ENCODE measurements at regions not wholly inside any gene's neighbourhood (a gene's known extent, or its start where the extent isn't known, plus 50 kb on each side); places are given as distances from the start of the nearest gene placed in this dataset.

DNA sequence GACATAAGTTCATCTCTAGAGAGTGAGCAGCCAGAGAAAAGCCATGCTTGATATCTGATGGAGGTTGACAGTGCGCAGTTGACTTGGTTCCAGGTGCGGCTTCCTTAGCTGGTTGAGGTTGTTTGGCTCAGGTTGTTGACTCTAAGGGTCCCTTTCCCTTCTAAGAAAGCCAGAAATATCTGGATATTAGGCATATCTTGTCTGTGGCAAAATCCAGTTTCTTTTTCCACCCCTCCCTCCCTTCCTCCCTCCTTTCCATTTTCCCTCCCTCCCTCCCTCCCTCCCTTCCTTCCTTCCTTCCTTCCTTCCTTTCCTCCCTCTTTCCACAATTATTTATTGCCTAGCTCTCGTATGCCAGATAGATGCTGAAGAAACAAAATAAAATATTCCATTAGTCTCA lies 82.6 kb upstream of the TNP1 start:
- H3K36me3 ChIP-seq (replicated peaks): no peaks in the 10 kb centered on the region
- no peak for DNase-seq
- no peak overlapping the region for H3K4me3 ChIP-seq (ENCODE audit: low read depth, low read length)
- H3K27me3 ChIP-seq (replicated peaks): no peaks in the 10 kb centered on the region
- no peak overlapping the region for H3K27ac ChIP-seq
- TF ChIP-seq, protein P1, sequence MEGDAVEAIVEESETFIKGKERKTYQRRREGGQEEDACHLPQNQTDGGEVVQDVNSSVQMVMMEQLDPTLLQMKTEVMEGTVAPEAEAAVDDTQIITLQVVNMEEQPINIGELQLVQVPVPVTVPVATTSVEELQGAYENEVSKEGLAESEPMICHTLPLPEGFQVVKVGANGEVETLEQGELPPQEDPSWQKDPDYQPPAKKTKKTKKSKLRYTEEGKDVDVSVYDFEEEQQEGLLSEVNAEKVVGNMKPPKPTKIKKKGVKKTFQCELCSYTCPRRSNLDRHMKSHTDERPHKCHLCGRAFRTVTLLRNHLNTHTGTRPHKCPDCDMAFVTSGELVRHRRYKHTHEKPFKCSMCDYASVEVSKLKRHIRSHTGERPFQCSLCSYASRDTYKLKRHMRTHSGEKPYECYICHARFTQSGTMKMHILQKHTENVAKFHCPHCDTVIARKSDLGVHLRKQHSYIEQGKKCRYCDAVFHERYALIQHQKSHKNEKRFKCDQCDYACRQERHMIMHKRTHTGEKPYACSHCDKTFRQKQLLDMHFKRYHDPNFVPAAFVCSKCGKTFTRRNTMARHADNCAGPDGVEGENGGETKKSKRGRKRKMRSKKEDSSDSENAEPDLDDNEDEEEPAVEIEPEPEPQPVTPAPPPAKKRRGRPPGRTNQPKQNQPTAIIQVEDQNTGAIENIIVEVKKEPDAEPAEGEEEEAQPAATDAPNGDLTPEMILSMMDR (IDR thresholded peaks at IDR 0.05; ENCODE audit: low read depth, low read length, missing control alignments): no peak
- in situ Hi-C loops (cut with HindIII; ENCODE audit: low pct_ligation_motif_present, low sequenced_read_pairs): no loop called here

DNA sequence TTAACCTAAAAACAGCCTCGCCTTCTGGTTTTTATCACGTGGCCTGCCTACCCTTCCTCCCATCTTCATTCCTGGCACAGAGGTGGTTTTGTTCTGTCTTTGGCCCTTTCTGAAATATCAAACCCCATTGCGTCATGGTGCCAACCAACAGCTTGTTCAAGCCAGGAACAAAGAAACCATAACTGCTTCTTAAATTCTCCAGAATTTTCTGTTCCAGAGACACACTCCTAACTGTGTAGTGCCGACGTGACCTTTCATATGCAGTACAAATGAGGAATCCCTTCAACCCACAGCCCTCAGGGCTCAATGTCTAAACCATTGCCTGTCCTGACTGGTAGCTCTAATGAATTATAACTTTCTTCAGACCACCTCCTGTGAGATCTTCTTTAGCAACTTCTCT lies 82.2 kb upstream of the TNP1 start:
- TF ChIP-seq, protein P1 (IDR thresholded peaks at IDR 0.05; ENCODE audit: low read depth, low read length, missing control alignments): no peak
- in situ Hi-C loops (cut with HindIII; ENCODE audit: low pct_ligation_motif_present, low sequenced_read_pairs): no loop called here
- H3K27me3 ChIP-seq (replicated peaks): no peaks in the 10 kb centered on the region
- H3K36me3 ChIP-seq (replicated peaks): no peaks in the 10 kb centered on the region
- H3K27ac ChIP-seq: no peak overlapping the region
- H3K4me3 ChIP-seq (ENCODE audit: low read depth, low read length): no peak overlapping the region
- no peak for DNase-seq

DNA sequence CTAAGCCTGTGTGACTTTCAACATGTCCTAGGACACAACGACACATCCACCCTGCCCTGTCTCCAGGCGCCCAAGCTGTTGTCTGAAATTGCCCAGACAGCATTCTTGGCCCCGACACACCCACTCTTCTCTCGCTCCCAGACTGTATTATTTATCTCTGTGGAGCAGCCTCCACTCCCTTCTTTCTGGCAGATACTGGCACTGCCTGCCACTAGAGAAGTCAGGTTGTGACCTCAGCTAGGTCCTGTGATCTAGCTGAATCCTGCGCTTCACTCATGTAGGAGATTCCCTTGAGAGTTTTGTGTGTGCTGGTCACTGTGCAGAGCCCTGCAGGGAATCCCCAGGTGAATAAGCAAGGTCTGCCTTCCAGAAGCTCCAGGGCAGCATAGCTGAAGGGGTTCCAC lies 77.1 kb upstream of the TNP1 start:
- in situ Hi-C loops (cut with HindIII; ENCODE audit: low pct_ligation_motif_present, low sequenced_read_pairs): no loop called here
- H3K27me3 ChIP-seq (replicated peaks): no peaks in the 10 kb centered on the region

DNA sequence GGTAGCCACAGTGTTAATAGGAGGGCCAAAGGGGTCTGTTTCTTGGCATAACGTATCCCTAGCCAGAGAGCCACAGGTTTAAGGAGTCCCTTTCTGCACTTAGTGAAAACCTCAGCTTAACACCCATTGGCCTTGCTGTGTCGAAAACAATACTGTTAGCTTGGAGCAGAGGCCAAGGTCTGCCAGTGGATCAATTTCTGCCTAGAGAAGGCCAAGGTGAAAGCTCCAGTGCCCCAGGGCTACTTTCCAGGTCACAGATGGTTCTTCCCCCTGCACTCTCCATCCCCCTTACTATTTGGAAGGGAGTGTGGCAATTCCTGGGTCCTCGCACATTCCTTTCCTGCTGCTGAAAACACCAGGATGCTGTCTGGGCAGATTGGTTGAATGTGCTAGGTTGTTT lies 74.8 kb upstream of the TNP1 start:
- H3K36me3 ChIP-seq (replicated peaks): no peaks in the 10 kb centered on the region
- no peak overlapping the region for H3K4me3 ChIP-seq (ENCODE audit: low read depth, low read length)
- in situ Hi-C loops (cut with HindIII; ENCODE audit: low pct_ligation_motif_present, low sequenced_read_pairs): no loop called here
- H3K27me3 ChIP-seq (replicated peaks): no peaks in the 10 kb centered on the region
- TF ChIP-seq, protein P1 (IDR thresholded peaks at IDR 0.05; ENCODE audit: low read depth, low read length, missing control alignments): no peak
- no peak overlapping the region for H3K27ac ChIP-seq
- DNase-seq: no peak

More for the DNA sequence above, 77.1 kb upstream of the TNP1 start:
- Histone ChIP-seq H3K36me3 (replicated peaks) (no peaks in the 10 kb centered on the region), H3K27ac (no peak overlapping the region), H3K4me3 (ENCODE audit: low read depth, low read length) (no peak overlapping the region)
- no peak for DNase-seq
- TF ChIP-seq, protein P1 (IDR thresholded peaks at IDR 0.05; ENCODE audit: low read depth, low read length, missing control alignments): no peak

DNA sequence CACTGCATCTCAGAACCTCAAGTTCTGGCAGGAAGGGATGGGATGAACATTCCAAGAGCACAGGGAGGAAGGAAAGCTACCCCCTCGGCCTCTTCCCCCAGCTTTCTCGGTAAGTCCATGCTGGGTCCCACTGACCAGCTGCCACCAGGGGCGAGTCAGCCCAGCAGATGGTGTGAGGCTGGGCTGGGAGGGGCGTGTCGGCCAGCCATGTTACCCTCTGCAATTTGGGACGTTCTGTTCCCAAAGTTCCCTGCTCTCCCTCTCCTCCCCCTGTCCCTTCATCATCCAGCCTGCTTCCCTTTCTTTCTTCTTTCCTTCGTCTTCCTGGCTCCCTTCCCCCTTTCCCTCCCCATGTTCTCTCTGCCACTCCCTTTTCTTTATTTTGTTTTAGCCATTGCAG lies 74.3 kb upstream of the TNP1 start:
- Histone ChIP-seq H3K27me3 (replicated peaks) (no peaks in the 10 kb centered on the region), H3K4me3 (ENCODE audit: low read depth, low read length) (no peak overlapping the region), H3K27ac (no peak overlapping the region), H3K36me3 (replicated peaks) (no peaks in the 10 kb centered on the region)
- DNase-seq: no peak
- in situ Hi-C loops (cut with HindIII; ENCODE audit: low pct_ligation_motif_present, low sequenced_read_pairs): no loop called here
- TF ChIP-seq, protein P1 (IDR thresholded peaks at IDR 0.05; ENCODE audit: low read depth, low read length, missing control alignments): no peak

DNA sequence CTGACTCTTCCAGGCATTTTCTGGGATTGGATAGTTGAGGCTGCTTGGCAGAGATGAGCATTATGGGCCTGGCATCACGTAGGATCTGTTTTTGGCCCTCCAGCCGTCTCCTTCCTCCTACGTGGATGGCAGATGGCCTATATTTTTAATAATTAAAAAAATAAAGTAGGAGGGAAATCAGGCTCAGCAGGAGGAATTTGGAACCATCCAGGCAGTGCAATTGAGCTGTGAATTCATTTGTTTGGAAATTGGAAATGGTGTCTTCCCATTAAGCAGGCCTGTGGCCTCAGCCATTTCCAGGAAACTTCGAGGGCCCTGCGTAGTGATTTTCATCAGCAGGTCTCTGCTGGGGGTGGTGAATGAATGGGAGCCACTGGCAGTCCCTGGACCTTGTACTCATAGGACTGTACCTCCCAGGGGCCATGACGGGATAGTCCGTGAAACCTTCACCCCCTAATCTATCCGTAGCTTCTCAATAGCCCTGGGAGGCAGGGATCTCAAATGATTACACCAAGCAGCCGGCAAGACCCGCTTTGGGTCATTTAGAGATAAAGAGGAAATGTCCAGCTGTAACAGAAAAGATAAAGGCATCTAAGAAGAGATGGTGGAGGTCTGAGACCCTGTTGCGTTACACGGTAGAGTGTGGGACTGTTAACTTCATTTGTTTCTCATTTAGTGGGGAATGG lies 73.1 kb upstream of the TNP1 start:
- in situ Hi-C loops (cut with HindIII; ENCODE audit: low pct_ligation_motif_present, low sequenced_read_pairs): no loop called here
- Histone ChIP-seq H3K36me3 (replicated peaks) (no peaks in the 10 kb centered on the region), H3K4me3 (ENCODE audit: low read depth, low read length) (no peak overlapping the region), H3K27ac (no peak overlapping the region), H3K27me3 (replicated peaks) (no peaks in the 10 kb centered on the region)
- TF ChIP-seq, protein P1 (IDR thresholded peaks at IDR 0.05; ENCODE audit: low read depth, low read length, missing control alignments): no peak
- no peak for DNase-seq

Data from brain microvascular endothelial cell (primary cell).